ENCODE measurements at regions not wholly inside any gene's neighbourhood (a gene's known extent, or its start where the extent isn't known, plus 50 kb on each side); places are given as distances from the start of the nearest gene placed in this dataset.

- Histone ChIP-seq H3K36me3 (ENCODE audit: insufficient read depth, low read length) (no peaks in the 10 kb centered on the region), H3K4me1 (ENCODE audit: insufficient read depth, low read length) (peaks cover 13% of the 10 kb centered on the region), H3K9ac (ENCODE audit: low read depth, low read length) (no peak overlapping the region), H3K27ac (ENCODE audit: low read depth, low read length) (no peak overlapping the region), H3K27me3 (ENCODE audit: insufficient read depth, low read length) (0 out of 2 replicates have a peak, but pooled peaks cover 3% of the 10 kb centered on the region), H3K9me3 (ENCODE audit: insufficient read depth, low read depth, low read length) (no peaks in the 10 kb centered on the region), H3K4me3 (ENCODE audit: low read length) (no peak overlapping the region)
- 98% methylated on average over 5 of the region's 5 CpGs for WGBS
Measured at GRCh38 chr1:62917314-62917713, 133.4 kb downstream of the ATG4C start.

DNA sequence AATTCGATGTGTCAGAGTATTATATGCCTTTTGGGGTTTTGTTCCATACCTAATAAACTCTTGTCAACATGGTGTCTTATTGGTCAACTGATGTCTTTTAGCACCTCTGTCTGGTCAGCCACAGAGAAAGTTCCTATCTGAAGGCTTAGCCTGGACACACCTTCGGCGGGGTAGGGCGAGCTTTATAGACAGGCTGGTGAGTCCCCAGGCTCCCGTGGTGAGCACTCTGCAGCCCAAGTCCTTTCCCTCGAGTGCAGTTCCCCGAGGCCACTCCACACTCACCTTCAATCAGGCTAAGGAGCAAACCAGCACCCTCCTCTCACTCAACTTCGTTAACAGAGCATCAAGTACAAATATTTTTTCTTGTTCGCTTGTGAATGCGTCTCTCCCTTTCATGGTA lies 133.9 kb downstream of the ATG4C start:
- H3K4me1 ChIP-seq (ENCODE audit: insufficient read depth, low read length): peaks cover 13% of the 10 kb centered on the region
- H3K27ac ChIP-seq (ENCODE audit: low read depth, low read length): peak overlapping the region; percentile 28; the same call in 1 of the 2 replicates
- H3K27me3 ChIP-seq (ENCODE audit: insufficient read depth, low read length): 0 out of 2 replicates have a peak, but pooled peaks cover 3% of the 10 kb centered on the region
- no peak overlapping the region for H3K9ac ChIP-seq (ENCODE audit: low read depth, low read length)
- no peaks in the 10 kb centered on the region for H3K36me3 ChIP-seq (ENCODE audit: insufficient read depth, low read length)
- H3K4me3 ChIP-seq (ENCODE audit: low read length): peak overlapping the region; percentile 11; the same call in 1 of the 2 replicates
- 50% methylated on average over 10 of the region's 10 CpGs for WGBS
- H3K9me3 ChIP-seq (ENCODE audit: insufficient read depth, low read depth, low read length): no peaks in the 10 kb centered on the region

GRCh38 chr1:62918700-62919099 lies 134.8 kb downstream of the ATG4C start:
- 92% methylated on average over 3 of the region's 3 CpGs for WGBS
- Histone ChIP-seq H3K9ac (ENCODE audit: low read depth, low read length) (no peak overlapping the region), H3K27ac (ENCODE audit: low read depth, low read length) (no peak overlapping the region), H3K9me3 (ENCODE audit: insufficient read depth, low read depth, low read length) (no peaks in the 10 kb centered on the region), H3K36me3 (ENCODE audit: insufficient read depth, low read length) (no peaks in the 10 kb centered on the region), H3K4me3 (ENCODE audit: low read length) (no peak overlapping the region), H3K27me3 (ENCODE audit: insufficient read depth, low read length) (0 out of 2 replicates have a peak, but pooled peaks cover 3% of the 10 kb centered on the region), H3K4me1 (ENCODE audit: insufficient read depth, low read length) (peaks cover 13% of the 10 kb centered on the region)

- Histone ChIP-seq H3K27ac (ENCODE audit: low read depth, low read length) (no peak overlapping the region), H3K9ac (ENCODE audit: low read depth, low read length) (no peak overlapping the region), H3K9me3 (ENCODE audit: insufficient read depth, low read depth, low read length) (no peaks in the 10 kb centered on the region), H3K27me3 (ENCODE audit: insufficient read depth, low read length) (no peaks in the 10 kb centered on the region), H3K4me1 (ENCODE audit: insufficient read depth, low read length) (peaks cover 13% of the 10 kb centered on the region), H3K36me3 (ENCODE audit: insufficient read depth, low read length) (no peaks in the 10 kb centered on the region), H3K4me3 (ENCODE audit: low read length) (no peak overlapping the region)
- WGBS: 81% methylated on average over 1 of the region's 1 CpG
Measured at GRCh38 chr1:62922006-62922405, 138.1 kb downstream of the ATG4C start.

DNA sequence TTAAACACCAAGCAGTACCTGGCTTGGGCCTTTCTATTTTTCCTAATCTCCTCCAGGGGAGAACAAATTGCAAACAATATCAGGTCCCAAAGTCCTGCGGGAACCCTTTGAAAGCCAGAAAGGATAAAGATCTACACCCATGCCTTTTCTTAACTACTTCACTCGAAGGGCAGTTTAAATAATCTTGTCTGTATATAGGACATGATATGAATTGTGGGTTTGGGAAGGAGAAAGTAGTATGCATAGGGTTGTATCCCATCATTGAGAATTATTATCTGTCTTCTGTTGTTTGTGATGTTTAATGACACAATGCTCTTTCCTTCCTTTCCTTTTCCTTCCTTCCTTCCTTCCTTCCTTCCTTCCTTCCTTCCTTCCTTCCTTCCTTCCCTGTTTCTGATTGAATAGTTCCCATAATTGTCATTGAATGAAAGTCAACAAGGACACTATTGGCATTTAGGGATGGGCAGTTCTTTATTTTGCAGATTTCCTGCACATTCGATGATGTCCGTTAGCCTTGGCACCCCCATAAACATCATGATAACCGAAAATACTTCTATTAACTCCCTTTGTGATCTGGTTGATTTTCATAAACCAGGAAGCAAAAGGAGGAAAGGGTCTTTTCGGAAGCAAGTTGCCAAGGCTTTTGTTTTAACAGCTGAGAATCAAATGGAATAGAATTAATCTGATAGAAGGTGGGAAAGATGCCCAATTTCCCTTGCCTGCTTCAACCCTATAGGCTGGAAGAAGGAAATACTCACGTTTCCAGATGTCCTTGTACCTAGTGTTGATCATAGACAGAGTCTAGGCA lies 141.3 kb downstream of the ATG4C start:
- WGBS: 74% methylated on average over 6 of the region's 7 CpGs
- Histone ChIP-seq H3K4me1 (ENCODE audit: insufficient read depth, low read length) (no peaks in the 10 kb centered on the region), H3K27ac (ENCODE audit: low read depth, low read length) (no peak overlapping the region), H3K9ac (ENCODE audit: low read depth, low read length) (no peak overlapping the region), H3K4me3 (ENCODE audit: low read length) (no peak overlapping the region), H3K9me3 (ENCODE audit: insufficient read depth, low read depth, low read length) (no peaks in the 10 kb centered on the region), H3K27me3 (ENCODE audit: insufficient read depth, low read length) (no peaks in the 10 kb centered on the region), H3K36me3 (ENCODE audit: insufficient read depth, low read length) (no peaks in the 10 kb centered on the region)

- no peak overlapping the region for H3K4me3 ChIP-seq (ENCODE audit: low read length)
- H3K27ac ChIP-seq (ENCODE audit: low read depth, low read length): no peak overlapping the region
- no peaks in the 10 kb centered on the region for H3K27me3 ChIP-seq (ENCODE audit: insufficient read depth, low read length)
- H3K4me1 ChIP-seq (ENCODE audit: insufficient read depth, low read length): no peaks in the 10 kb centered on the region
- no peaks in the 10 kb centered on the region for H3K36me3 ChIP-seq (ENCODE audit: insufficient read depth, low read length)
- WGBS: 94% methylated on average over 3 of the region's 4 CpGs
- H3K9ac ChIP-seq (ENCODE audit: low read depth, low read length): no peak overlapping the region
- H3K9me3 ChIP-seq (ENCODE audit: insufficient read depth, low read depth, low read length): no peaks in the 10 kb centered on the region
Measured at GRCh38 chr1:62926681-62927252, 142.8 kb downstream of the ATG4C start.

GRCh38 chr1:62928885-62929284 lies 145.0 kb downstream of the ATG4C start:
- no peak overlapping the region for H3K9ac ChIP-seq (ENCODE audit: low read depth, low read length)
- H3K27me3 ChIP-seq (ENCODE audit: insufficient read depth, low read length): no peaks in the 10 kb centered on the region
- 92% methylated on average over 2 of the region's 4 CpGs for WGBS
- H3K27ac ChIP-seq (ENCODE audit: low read depth, low read length): no peak overlapping the region
- no peaks in the 10 kb centered on the region for H3K36me3 ChIP-seq (ENCODE audit: insufficient read depth, low read length)
- no peak overlapping the region for H3K4me3 ChIP-seq (ENCODE audit: low read length)
- no peaks in the 10 kb centered on the region for H3K4me1 ChIP-seq (ENCODE audit: insufficient read depth, low read length)
- H3K9me3 ChIP-seq (ENCODE audit: insufficient read depth, low read depth, low read length): no peaks in the 10 kb centered on the region

DNA sequence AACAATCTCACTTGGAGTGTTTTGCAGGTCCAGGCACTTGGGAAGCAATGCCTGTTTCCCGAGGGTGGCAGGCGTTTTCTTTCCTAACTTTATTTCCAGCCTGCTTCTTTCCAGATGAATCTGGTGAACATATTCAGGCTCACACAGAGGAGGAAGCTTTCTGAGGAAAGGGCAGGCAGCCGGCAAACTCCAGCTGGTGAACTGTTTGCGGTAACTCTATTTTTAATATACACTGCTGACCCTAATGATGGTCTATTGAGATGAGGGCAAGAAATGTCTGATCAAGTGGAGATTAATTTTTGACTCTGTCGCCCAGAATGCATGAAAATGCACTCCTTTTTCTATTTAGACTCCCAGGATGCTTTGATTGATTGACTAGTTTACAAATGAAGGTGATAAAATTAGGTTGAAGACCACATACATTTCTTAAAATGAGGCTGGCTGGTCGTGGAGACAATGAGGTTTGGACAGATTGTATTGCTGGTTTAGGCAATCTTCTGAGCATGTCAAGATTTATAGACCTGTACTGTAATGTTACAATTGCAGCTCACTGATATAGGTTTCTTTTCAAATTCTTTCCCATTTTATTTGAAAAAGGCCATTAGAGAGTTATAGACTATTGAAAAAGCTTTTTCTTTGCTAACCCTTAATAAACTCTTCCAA lies 153.8 kb downstream of the ATG4C start:
- Histone ChIP-seq H3K36me3 (ENCODE audit: insufficient read depth, low read length) (no peaks in the 10 kb centered on the region), H3K27ac (ENCODE audit: low read depth, low read length) (no peak overlapping the region), H3K9me3 (ENCODE audit: insufficient read depth, low read depth, low read length) (no peaks in the 10 kb centered on the region), H3K27me3 (ENCODE audit: insufficient read depth, low read length) (no peaks in the 10 kb centered on the region), H3K9ac (ENCODE audit: low read depth, low read length) (no peak overlapping the region), H3K4me3 (ENCODE audit: low read length) (no peak overlapping the region), H3K4me1 (ENCODE audit: insufficient read depth, low read length) (no peaks in the 10 kb centered on the region)
- 81% methylated on average over 6 of the region's 6 CpGs for WGBS

DNA sequence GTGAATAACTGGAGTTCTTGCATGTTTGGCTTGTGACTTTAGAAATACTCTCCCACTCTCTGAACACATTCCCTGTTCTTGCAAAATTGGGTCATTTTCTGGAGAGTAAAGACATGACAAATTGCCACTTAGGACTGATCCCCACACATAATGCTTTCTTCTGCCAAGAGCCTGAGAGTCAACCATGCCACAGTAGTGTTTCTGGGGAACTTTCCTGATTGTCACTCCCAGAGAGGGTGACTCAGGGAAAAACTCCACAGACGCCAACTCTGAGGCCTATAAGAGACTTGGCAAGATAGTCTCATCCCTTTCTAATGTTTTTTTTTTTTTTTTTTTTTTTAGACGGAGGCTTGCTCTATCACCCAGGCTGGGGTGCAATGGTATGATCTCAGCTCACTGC lies 157.8 kb downstream of the ATG4C start:
- H3K9me3 ChIP-seq (ENCODE audit: insufficient read depth, low read depth, low read length): no peaks in the 10 kb centered on the region
- H3K36me3 ChIP-seq (ENCODE audit: insufficient read depth, low read length): no peaks in the 10 kb centered on the region
- no peak overlapping the region for H3K4me3 ChIP-seq (ENCODE audit: low read length)
- H3K27ac ChIP-seq (ENCODE audit: low read depth, low read length): no peak overlapping the region
- H3K27me3 ChIP-seq (ENCODE audit: insufficient read depth, low read length): no peaks in the 10 kb centered on the region
- no peaks in the 10 kb centered on the region for H3K4me1 ChIP-seq (ENCODE audit: insufficient read depth, low read length)
- WGBS: 91% methylated on average over 2 of the region's 2 CpGs
- H3K9ac ChIP-seq (ENCODE audit: low read depth, low read length): no peak overlapping the region

DNA sequence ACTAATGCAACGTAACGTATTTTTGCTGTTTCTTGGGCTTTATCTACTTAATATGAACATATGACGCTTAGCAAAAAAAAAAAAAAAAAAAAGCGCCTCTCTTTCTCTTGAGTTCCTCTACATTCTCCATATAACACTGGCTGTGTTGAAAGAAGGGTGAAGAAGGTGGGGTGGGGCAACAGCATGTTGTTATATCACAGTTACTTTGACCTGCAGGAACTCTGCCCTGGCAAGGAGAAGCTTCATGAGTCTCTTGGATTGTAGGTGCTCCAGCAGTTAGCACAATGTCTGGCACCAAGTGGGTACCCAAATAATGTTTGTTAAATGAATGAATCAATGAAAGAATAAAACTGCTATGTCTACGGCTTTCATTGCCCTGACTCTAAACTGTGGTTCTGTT lies 162.6 kb downstream of the ATG4C start:
- Histone ChIP-seq H3K9ac (ENCODE audit: low read depth, low read length) (no peak overlapping the region), H3K4me3 (ENCODE audit: low read length) (no peak overlapping the region), H3K36me3 (ENCODE audit: insufficient read depth, low read length) (no peaks in the 10 kb centered on the region), H3K4me1 (ENCODE audit: insufficient read depth, low read length) (no peaks in the 10 kb centered on the region), H3K27ac (ENCODE audit: low read depth, low read length) (no peak overlapping the region), H3K9me3 (ENCODE audit: insufficient read depth, low read depth, low read length) (no peaks in the 10 kb centered on the region), H3K27me3 (ENCODE audit: insufficient read depth, low read length) (no peaks in the 10 kb centered on the region)
- 92% methylated on average over 4 of the region's 5 CpGs for WGBS

DNA sequence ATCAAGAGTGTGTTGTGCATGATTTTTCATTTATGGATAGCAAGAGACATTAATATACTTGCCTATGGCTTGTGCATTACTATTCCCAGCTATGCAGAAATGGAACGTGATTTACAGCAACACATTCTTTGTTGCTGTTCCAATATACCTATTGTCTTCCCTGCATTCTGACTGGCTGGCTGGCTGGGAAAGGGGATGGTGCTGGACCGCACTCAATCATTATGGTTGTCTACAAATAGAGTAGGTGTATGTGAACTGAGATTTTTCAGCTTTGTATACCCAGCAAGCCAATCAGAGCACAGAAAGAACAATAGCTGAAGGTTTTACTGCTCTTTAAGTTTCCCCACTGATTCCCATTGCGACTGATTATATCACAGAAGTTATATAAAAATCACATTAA lies 167.5 kb downstream of the ATG4C start:
- no peaks in the 10 kb centered on the region for H3K9me3 ChIP-seq (ENCODE audit: insufficient read depth, low read depth, low read length)
- peaks cover 23% of the 10 kb centered on the region for H3K4me1 ChIP-seq (ENCODE audit: insufficient read depth, low read length)
- H3K27me3 ChIP-seq (ENCODE audit: insufficient read depth, low read length): no peaks in the 10 kb centered on the region
- no peak overlapping the region for H3K27ac ChIP-seq (ENCODE audit: low read depth, low read length)
- no peaks in the 10 kb centered on the region for H3K36me3 ChIP-seq (ENCODE audit: insufficient read depth, low read length)
- H3K4me3 ChIP-seq (ENCODE audit: low read length): no peak overlapping the region
- H3K9ac ChIP-seq (ENCODE audit: low read depth, low read length): no peak overlapping the region
- WGBS: 85% methylated on average over 3 of the region's 3 CpGs
